Skin of body (tissue), 1 donor: ENCODE measurements at regions not wholly inside any gene's neighbourhood (a gene's known extent, or its start where the extent isn't known, plus 50 kb on each side); places are given as distances from the start of the nearest gene placed in this dataset.
"Not testable (repeated sequence)": the region's sequence is repeated elsewhere in the genome, so short reads cannot be mapped to it uniquely, and the experiment has no call there.

Experiments used
- DNase-seq: peaks from one replicate; lab custom pipeline; 2025; lab: John Stamatoyannopoulos, UW

GRCh38 chr13:21879263-21879914 lies 208.5 kb downstream of the FGF9 start:
- no peak for DNase-seq

GRCh38 chr13:21882766-21883165 lies 211.9 kb downstream of the FGF9 start:
- DNase-seq, result no peak

GRCh38 chr13:21883713-21884112 lies 212.8 kb downstream of the FGF9 start:
- DNase-seq, result peak; percentile 13

- no peak for DNase-seq
Observed at GRCh38 chr13:21884299-21884909, 213.5 kb downstream of the FGF9 start.

- no peak for DNase-seq
Observed at GRCh38 chr13:21884965-21885567, 214.2 kb downstream of the FGF9 start.

DNA sequence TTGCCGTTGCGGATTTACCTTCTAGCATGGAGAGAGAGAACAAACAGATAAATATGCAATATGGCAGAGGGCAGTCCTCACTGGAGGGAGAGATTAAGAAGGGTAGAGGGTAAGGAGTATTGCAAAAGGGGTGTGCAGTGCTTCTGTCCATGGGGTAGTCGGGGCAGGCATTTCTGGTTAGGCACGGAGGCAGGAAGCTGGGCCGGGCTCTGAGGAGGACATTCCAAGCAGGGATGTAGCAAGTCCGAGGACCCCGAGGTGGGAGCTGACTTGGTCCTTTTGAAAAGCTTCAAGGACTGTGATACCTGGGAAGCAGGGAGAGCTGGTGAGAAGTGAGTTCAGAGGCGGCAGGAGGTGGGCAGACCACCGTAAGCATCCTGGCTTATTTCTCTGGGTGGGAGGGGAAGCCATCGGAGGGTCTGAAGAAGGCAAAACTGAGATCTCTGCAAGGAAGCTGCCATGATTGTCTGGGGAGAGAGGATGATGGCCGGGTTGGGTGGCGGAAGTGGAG lies 214.9 kb downstream of the FGF9 start:
- no peak for DNase-seq

- DNase-seq, result peak; percentile 4
Observed at GRCh38 chr13:21889651-21890050, 218.8 kb downstream of the FGF9 start.

- not testable (repeated sequence) for DNase-seq
Observed at GRCh38 chr13:21890220-21890619, 219.3 kb downstream of the FGF9 start.

DNA sequence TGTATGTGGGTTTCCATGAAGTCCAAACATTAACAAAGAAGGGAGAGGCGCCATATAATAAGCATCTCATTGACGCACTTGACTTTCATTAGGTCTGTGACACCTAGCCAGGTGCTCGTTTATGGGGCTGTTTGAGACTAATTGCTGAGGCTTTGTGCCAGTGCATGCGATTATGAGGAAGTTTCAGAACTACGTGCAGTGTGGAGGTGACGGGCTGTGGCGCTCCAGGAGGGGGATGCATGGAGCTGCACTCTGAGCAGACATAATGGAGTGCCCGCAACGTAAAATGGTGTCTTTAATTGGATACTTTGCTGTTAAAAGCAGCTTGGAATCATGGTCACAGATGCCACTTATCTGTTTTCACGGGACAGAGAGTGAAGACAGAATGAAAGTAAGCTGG lies 223.2 kb downstream of the FGF9 start:
- DNase-seq, result no peak

DNA sequence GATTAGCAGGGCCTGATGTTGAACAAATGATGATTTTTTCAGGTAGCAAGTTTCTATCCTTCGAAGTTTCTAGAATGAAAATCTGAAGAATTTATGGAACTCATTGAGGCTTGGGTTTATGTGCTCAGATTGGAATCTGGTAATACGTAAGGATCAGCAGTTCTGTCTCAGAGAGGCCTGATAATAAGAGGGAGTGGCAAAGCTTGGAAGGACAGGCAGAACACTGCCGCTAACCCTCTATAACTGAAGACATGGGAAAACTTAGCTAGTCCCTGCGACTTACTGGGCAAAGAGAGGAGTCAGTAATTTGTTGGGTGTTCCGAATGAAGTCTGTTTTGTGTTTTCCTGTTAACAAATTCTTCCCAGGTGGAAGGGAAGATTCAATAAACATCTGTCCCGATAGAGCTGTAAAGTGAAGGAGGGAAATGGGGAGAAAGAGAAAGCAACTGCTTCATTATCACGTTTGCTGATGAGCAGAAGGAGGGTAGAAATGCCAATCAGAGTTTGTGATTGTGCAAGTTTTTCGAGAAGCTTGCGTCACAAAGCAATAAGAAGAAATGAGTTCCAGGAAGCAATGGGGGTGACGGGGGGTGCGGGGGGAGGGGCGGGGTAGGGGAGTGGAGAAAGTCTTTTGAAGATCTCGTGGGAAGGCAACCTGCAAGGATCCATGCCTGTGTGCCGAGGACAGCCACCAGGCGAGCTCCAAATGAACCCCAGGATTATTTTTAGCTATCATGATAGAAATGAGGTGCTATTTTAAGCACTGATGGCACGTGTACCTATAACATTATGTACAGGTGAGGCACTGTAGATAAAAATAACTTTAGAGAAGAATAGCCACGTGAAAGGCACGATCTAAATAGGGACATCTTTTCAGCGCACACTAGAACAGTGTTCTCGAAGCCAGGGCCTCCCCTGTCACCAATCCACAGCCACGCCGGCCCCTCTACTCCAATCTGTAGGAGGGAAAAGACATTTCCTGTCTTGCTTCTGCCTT lies 224.1 kb downstream of the FGF9 start:
- no peak for DNase-seq

DNA sequence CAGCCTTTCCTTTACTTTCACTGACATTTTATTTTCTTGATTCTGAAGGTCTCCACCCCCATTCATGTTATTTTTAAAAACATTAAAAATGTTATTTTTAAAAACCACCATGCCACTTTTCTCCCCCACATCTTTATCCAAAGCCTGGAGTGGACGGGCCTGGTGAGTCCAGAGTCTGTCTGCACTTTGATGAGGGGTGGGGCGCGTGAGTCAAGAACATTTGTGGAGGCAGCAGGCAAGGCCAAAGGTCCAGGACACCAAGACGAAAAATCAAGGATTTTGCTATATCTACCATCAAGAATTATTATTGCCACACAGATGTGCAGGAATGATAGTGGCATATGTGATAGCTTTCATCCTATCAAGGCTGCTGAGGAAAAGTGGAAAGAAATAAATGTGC lies 224.9 kb downstream of the FGF9 start:
- no peak for DNase-seq

GRCh38 chr13:21897161-21897560 lies 226.3 kb downstream of the FGF9 start:
- DNase-seq, result no peak

- DNase-seq, result no peak
Observed at GRCh38 chr13:21898459-21898858, 227.6 kb downstream of the FGF9 start.

DNA sequence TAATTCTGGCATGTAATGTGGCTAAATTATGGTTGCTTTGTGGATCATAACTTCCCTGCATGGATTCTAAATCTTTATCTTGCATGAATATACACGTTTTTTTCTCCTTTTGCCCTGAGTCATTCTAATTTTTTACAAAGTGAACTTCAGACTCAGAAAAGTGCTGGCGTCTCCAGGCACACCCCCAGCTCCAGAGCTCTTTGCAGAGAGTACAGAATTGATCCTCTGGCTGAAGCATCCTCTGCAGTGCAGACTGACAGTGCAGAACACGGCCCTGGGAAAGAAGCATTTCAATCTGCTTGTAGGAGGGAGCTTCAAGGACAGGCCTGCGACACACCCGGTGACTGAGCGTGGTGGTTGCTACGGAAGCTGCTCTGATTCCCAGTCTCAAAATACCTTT lies 228.1 kb downstream of the FGF9 start:
- DNase-seq, result no peak

DNA sequence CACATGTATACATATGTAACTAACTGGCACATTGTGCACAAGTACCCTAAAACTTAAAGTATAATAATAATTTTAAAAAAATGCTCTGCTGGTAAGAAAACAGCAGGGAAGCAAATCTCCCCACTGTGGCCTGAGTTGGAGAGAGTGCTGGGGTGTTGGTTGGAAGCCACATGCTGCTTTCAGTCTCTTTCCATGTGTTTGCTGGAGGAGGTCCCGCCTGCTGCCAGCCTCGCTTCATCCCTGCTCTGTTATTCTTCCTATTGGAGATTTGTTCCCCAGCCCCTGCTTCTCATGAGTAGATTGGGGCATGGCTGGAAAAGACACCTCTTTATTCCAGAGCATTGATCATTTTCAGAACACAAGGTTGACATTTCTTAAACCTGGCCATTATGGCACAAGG lies 230.5 kb downstream of the FGF9 start:
- peak; percentile 14 for DNase-seq

GRCh38 chr13:21901811-21902708 lies 231.2 kb downstream of the FGF9 start:
- peak; percentile 79 for DNase-seq

DNA sequence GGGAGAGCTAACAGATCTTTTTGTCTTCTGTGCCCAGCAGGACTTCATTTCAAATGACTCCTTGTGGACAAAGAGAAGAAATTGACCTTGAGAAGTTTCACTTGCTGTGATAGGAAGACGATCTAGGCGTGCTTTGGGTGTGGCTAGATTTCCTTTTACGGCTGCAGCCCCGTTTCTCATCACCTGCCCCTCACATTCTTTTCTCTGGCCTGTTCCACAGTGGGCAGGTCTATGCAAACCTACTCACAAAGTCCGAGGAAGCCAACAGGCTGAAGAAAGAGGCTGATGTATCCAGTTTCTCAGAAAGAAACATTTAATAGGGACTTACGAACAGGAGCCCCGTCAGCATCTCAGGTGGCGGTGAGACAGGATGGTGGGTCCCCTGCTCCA lies 231.8 kb downstream of the FGF9 start:
- no peak for DNase-seq

DNA sequence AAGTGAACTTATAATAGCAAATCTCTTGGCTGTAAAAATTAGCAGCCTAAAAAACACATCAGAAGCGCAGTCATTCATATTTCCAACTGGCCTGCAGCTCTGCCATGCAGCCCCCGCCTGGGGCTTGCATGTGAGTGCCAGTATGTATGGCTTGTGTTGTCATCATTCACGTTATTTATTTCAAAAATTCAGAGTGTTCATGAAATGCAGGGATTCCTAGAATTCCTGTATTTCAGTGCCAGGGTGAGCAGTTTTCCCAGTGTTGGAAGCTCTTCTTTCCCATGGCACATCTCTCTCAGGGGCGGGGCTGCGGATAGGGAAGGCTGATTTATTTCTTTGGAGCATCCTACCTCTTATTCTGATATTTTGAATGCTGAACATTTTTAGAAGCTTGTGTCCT lies 234.6 kb downstream of the FGF9 start:
- no peak for DNase-seq

GRCh38 chr13:21909331-21909730 lies 238.5 kb downstream of the FGF9 start:
- no peak for DNase-seq

DNA sequence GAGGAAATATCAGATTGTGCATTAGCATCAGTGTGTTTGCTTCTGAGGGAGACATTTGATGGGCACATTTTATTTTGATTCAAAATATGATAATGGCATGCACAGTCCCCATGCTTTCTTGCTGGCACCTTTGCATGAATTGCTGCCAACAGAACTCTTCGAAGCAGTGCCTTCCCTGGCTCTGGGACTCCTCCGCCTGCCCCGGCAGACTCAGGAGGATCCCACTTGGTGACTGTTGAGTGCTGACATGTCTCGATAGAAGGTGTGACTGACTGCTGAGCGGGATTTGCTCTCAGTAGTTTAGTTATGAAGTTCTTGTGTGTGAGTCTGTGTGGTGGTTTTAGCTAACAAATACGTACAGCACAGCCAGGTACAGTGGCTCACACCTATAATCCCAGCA lies 239.7 kb downstream of the FGF9 start:
- no peak for DNase-seq
